GM12878 (cell line): ENCODE measurements at regions not wholly inside any gene's neighbourhood (a gene's known extent, or its start where the extent isn't known, plus 50 kb on each side); places are given as distances from the start of the nearest gene placed in this dataset.

Source experiments
- ATAC-seq: fragments of 200-7000 bp; cut with Tn5 transposase; 3 replicates; pipeline ENCODE4 v1.9.1; 2020; ENCODE audit warnings: mild to moderate bottlenecking, moderate library complexity
- BruUV-seq: library from RNA; stranded (reverse); fragments of 400-500 nt; replicated peaks from 2 replicates; lab custom pipeline; 2021; lab: Mats Ljungman, UMichigan
- CTCF ChIA-PET: fragments of 300-600 bp; sonication (Branson Sonifier 250); formaldehyde crosslinking; extraction: SDS; loops from one replicate; lab custom pipeline; 2021; ENCODE audit warnings: inconsistent platforms; lab: Yijun Ruan, JAX
- POLR2A ChIA-PET: fragments of 350-600 bp; formaldehyde crosslinking; extraction: SDS; loops from one replicate; lab custom pipeline; 2021; ENCODE audit warnings: inconsistent platforms; lab: Charles Lee
- RAD21 ChIA-PET: fragments of 300-600 bp; sonication (Branson Sonifier 250); formaldehyde crosslinking; loops from one replicate; lab custom pipeline; 2023; ENCODE audit warnings: antibody characterized with exemption; ENCODE audit not compliant: unreplicated experiment; lab: Charles Lee
- SMC1A ChIA-PET: fragments of 300-600 bp; sonication (Branson Sonifier 250); formaldehyde crosslinking; loops from one replicate; lab custom pipeline; 2023; ENCODE audit not compliant: unreplicated experiment, uncharacterized antibody; lab: Charles Lee
- DNase-seq: peaks from one replicate; pipeline ENCODE4 v3.0.0-alpha.2; 2011; ENCODE audit warnings: low read depth, low spot score
- FAIRE-seq: peaks from 3 replicates; lab custom pipeline; 2011; peaks lifted over from hg19 to GRCh38; lab: Jason Lieb, UNC
- H2AFZ ChIP-seq: 2 replicates; pipeline ENCODE4 v1.6.0; 2011; ENCODE audit warnings: low read depth, low read length, control low read depth; ENCODE audit not compliant: control insufficient read depth
- H3K27ac ChIP-seq: 2 replicates; pipeline ENCODE4 v1.5.1; 2011; ENCODE audit warnings: control low read depth; ENCODE audit not compliant: control insufficient read depth, insufficient read depth
- H3K27me3 ChIP-seq, 2 experiments: replicated peaks in 1 of 2; 2 replicates each; pipeline versions ENCODE4 v1.6.0 to v1.6.1; 2011; ENCODE audit warnings: low read length in 1 of 2; ENCODE audit not compliant: control insufficient read depth in 2 of 2, insufficient read depth in 2 of 2
- H3K36me3 ChIP-seq, 2 experiments: 2 replicates each; pipeline ENCODE4 v1.5.1; 2011; ENCODE audit warnings: low read length in 1 of 2; ENCODE audit not compliant: control insufficient read depth in 2 of 2, insufficient read depth in 2 of 2
- H3K4me1 ChIP-seq: 2 replicates; pipeline ENCODE4 v1.6.1; 2011; ENCODE audit warnings: mild to moderate bottlenecking, low read length, moderate library complexity, mixed read lengths; ENCODE audit not compliant: control insufficient read depth, insufficient read depth
- H3K4me2 ChIP-seq: 2 replicates; pipeline ENCODE4 v1.6.0; 2011; ENCODE audit warnings: control low read depth; ENCODE audit not compliant: control insufficient read depth, insufficient read depth
- H3K4me3 ChIP-seq: fragments of 200-600 bp; sonication (generic); 2 replicates; pipeline ENCODE4 v1.5.1; 2016
- H3K79me2 ChIP-seq: 2 replicates; pipeline ENCODE4 v1.6.0; 2011; ENCODE audit warnings: low read length; ENCODE audit not compliant: control insufficient read depth, insufficient read depth
- H3K9ac ChIP-seq: 2 replicates; pipeline ENCODE4 v1.8.0; 2011; ENCODE audit warnings: low read length, control low read depth, mixed read lengths; ENCODE audit not compliant: control insufficient read depth, insufficient read depth
- H3K9me3 ChIP-seq: replicated peaks from 3 replicates; pipeline ENCODE4 v1.5.1; 2011; ENCODE audit warnings: mild to moderate bottlenecking, low read length; ENCODE audit not compliant: control insufficient read depth, insufficient read depth
- H4K20me1 ChIP-seq: 2 replicates; pipeline ENCODE4 v1.6.0; 2011; ENCODE audit not compliant: control insufficient read depth, insufficient read depth
- CREB1 ChIP-seq: IDR thresholded peaks from 2 replicates; pipeline ENCODE4 v1.6.1; 2012; ENCODE audit warnings: low read depth, mild to moderate bottlenecking, inconsistent platforms
- ESRRA ChIP-seq: IDR thresholded peaks from 2 replicates; pipeline ENCODE4 v1.6.1; 2012; ENCODE audit warnings: mild to moderate bottlenecking, low read length, improper control_type of control experiment
- GATAD2B ChIP-seq: fragments of 450-650 bp; conservative IDR thresholded peaks from 2 replicates; pipeline ENCODE4 v1.6.1; 2017; ENCODE audit warnings: low read depth, mild to moderate bottlenecking, moderate library complexity
- HCFC1 ChIP-seq: fragments of 150-350 bp; IDR thresholded peaks from 2 replicates; pipeline ENCODE4 v1.6.1; 2014; ENCODE audit warnings: low read length
- NR2C1 ChIP-seq: fragments of 450-650 bp; IDR thresholded peaks from 2 replicates; pipeline ENCODE4 v1.6.1; 2017; ENCODE audit warnings: antibody characterized with exemption, mild to moderate bottlenecking, moderate library complexity
- SMARCA5 ChIP-seq: fragments of 450-650 bp; IDR thresholded peaks from 2 replicates; pipeline ENCODE4 v1.6.1; 2017; ENCODE audit warnings: mild to moderate bottlenecking
- WGBS: methylation state at CpG from one replicate; pipeline ENCODE4 v1.1.6; 2016; ENCODE audit warnings: low lambda C conversion rate; ENCODE audit not compliant: insufficient replicate concordance, insufficient coverage; ENCODE audit errors: missing lambda C conversion rate; 5-methylcytosine and 5-hydroxymethylcytosine counted together
- in situ Hi-C: fragments of 300-500 bp; cut with MboI; formaldehyde crosslinking; loops from 9 replicates; pipeline ENCODE4 v1.14.3; 2018; ENCODE audit warnings: mixed read lengths
- intact Hi-C: fragments of 100-400 bp; cut with micrococcal nuclease; formaldehyde crosslinking; loops from one replicate; pipeline ENCODE4 v1.14.2; 2022; ENCODE audit not compliant: unreplicated experiment
- TF ChIP-seq, protein P1 (sequence below): IDR thresholded peaks from 2 replicates; pipeline ENCODE4 v1.6.1; 2011; ENCODE audit warnings: borderline replicate concordance, low read depth, mild to moderate bottlenecking, moderate library complexity, mixed read lengths, low read length; ENCODE audit not compliant: insufficient read depth; ENCODE audit errors: extremely low read length
- TF ChIP-seq, protein P2 (sequence below): IDR thresholded peaks from 2 replicates; pipeline ENCODE4 v1.6.1; 2011; ENCODE audit warnings: mild to moderate bottlenecking, low read depth, low read length, moderate library complexity; ENCODE audit not compliant: insufficient replicate concordance
- TF ChIP-seq, protein P3 (sequence below): fragments of 450-650 bp; formaldehyde crosslinking; IDR thresholded peaks from 2 replicates; pipeline ENCODE4 v1.4.0; 2022; ENCODE audit warnings: mild to moderate bottlenecking, moderate library complexity
- TF ChIP-seq, protein P4 (sequence below): fragments of 450-650 bp; IDR thresholded peaks from 2 replicates; pipeline ENCODE4 v1.6.1; 2017; ENCODE audit warnings: mild to moderate bottlenecking, moderate library complexity
- TF ChIP-seq, protein P5 (sequence below): fragments of 450-650 bp; conservative IDR thresholded peaks from 2 replicates; pipeline ENCODE4 v1.6.1; 2017; ENCODE audit warnings: mild to moderate bottlenecking, moderate library complexity

DNA sequence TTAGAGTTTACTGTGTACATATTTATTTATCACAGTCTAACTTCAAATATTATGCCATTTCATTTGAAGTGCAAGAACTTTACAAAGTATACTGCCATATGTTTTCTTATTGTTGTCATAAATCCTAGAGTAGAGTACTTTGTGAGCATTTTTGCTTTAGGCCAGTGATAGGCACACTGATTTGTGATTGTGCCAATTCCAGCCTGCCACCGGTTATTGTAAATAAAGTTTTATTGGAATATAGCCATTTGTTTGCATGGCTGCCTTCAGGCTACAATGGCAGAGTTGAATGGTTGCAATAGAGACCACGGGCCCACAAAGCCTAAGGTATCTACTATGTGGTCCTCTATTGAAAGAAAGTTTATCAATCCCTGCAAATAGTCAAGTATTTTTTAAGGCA is 175.8 kb upstream of the GALNT2 start:
- Histone ChIP-seq H3K4me2 (no peak overlapping the region), H3K79me2 (no peaks in the 10 kb centered on the region), H3K9ac (no peak overlapping the region), H3K27ac (no peak overlapping the region), H3K27me3 (peaks cover 0 to 4% of the 10 kb centered on the region in 2 experiments; a peak in 3 of 4 replicates), H4K20me1 (no peaks in the 10 kb centered on the region), H2AFZ (no peak overlapping the region), H3K36me3 (no peaks in the 10 kb centered on the region), H3K9me3 (no peaks in the 10 kb centered on the region), H3K4me3 (no peak overlapping the region), H3K4me1 (no peaks in the 10 kb centered on the region)
- WGBS: 50% methylated on average over 2 of the region's 2 CpGs
- FAIRE-seq (no peak), DNase-seq (no peak), ATAC-seq (no peak)
- TF ChIP-seq, protein P1, sequence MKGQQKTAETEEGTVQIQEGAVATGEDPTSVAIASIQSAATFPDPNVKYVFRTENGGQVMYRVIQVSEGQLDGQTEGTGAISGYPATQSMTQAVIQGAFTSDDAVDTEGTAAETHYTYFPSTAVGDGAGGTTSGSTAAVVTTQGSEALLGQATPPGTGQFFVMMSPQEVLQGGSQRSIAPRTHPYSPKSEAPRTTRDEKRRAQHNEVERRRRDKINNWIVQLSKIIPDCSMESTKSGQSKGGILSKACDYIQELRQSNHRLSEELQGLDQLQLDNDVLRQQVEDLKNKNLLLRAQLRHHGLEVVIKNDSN: no peak
- TF ChIP-seq, protein P2, sequence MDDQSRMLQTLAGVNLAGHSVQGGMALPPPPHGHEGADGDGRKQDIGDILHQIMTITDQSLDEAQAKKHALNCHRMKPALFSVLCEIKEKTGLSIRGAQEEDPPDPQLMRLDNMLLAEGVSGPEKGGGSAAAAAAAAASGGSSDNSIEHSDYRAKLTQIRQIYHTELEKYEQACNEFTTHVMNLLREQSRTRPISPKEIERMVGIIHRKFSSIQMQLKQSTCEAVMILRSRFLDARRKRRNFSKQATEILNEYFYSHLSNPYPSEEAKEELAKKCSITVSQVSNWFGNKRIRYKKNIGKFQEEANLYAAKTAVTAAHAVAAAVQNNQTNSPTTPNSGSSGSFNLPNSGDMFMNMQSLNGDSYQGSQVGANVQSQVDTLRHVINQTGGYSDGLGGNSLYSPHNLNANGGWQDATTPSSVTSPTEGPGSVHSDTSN: no peak
- TF ChIP-seq, protein P3, sequence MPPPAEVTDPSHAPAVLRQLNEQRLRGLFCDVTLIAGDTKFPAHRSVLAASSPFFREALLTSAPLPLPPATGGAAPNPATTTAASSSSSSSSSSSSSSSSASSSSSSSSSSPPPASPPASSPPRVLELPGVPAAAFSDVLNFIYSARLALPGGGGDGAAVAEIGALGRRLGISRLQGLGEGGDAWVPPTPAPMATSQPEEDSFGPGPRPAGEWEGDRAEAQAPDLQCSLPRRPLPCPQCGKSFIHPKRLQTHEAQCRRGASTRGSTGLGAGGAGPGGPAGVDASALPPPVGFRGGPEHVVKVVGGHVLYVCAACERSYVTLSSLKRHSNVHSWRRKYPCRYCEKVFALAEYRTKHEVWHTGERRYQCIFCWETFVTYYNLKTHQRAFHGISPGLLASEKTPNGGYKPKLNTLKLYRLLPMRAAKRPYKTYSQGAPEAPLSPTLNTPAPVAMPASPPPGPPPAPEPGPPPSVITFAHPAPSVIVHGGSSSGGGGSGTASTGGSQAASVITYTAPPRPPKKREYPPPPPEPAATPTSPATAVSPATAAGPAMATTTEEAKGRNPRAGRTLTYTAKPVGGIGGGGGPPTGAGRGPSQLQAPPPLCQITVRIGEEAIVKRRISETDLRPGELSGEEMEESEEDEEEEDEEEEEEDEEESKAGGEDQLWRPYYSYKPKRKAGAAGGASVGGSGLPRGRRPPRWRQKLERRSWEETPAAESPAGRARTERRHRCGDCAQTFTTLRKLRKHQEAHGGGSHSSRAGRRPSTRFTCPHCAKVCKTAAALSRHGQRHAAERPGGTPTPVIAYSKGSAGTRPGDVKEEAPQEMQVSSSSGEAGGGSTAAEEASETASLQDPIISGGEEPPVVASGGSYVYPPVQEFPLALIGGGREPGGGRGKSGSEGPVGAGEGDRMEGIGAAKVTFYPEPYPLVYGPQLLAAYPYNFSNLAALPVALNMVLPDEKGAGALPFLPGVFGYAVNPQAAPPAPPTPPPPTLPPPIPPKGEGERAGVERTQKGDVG: no peak
- TF ChIP-seq, protein P4, sequence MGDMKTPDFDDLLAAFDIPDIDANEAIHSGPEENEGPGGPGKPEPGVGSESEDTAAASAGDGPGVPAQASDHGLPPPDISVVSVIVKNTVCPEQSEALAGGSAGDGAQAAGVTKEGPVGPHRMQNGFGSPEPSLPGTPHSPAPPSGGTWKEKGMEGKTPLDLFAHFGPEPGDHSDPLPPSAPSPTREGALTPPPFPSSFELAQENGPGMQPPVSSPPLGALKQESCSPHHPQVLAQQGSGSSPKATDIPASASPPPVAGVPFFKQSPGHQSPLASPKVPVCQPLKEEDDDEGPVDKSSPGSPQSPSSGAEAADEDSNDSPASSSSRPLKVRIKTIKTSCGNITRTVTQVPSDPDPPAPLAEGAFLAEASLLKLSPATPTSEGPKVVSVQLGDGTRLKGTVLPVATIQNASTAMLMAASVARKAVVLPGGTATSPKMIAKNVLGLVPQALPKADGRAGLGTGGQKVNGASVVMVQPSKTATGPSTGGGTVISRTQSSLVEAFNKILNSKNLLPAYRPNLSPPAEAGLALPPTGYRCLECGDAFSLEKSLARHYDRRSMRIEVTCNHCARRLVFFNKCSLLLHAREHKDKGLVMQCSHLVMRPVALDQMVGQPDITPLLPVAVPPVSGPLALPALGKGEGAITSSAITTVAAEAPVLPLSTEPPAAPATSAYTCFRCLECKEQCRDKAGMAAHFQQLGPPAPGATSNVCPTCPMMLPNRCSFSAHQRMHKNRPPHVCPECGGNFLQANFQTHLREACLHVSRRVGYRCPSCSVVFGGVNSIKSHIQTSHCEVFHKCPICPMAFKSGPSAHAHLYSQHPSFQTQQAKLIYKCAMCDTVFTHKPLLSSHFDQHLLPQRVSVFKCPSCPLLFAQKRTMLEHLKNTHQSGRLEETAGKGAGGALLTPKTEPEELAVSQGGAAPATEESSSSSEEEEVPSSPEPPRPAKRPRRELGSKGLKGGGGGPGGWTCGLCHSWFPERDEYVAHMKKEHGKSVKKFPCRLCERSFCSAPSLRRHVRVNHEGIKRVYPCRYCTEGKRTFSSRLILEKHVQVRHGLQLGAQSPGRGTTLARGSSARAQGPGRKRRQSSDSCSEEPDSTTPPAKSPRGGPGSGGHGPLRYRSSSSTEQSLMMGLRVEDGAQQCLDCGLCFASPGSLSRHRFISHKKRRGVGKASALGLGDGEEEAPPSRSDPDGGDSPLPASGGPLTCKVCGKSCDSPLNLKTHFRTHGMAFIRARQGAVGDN: no peak
- TF ChIP-seq GATAD2B (no peak), ESRRA (no peak), SMARCA5 (no peak), NR2C1 (no peak), HCFC1 (no peak), CREB1 (no peak)
- TF ChIP-seq, protein P5, sequence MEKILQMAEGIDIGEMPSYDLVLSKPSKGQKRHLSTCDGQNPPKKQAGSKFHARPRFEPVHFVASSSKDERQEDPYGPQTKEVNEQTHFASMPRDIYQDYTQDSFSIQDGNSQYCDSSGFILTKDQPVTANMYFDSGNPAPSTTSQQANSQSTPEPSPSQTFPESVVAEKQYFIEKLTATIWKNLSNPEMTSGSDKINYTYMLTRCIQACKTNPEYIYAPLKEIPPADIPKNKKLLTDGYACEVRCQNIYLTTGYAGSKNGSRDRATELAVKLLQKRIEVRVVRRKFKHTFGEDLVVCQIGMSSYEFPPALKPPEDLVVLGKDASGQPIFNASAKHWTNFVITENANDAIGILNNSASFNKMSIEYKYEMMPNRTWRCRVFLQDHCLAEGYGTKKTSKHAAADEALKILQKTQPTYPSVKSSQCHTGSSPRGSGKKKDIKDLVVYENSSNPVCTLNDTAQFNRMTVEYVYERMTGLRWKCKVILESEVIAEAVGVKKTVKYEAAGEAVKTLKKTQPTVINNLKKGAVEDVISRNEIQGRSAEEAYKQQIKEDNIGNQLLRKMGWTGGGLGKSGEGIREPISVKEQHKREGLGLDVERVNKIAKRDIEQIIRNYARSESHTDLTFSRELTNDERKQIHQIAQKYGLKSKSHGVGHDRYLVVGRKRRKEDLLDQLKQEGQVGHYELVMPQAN: no peak
- intact Hi-C loops (no loop called here), in situ Hi-C loops (no loop called here)
- ChIA-PET RAD21 (no interaction called here), SMC1A (interaction anchor here (2.5 kb wide), 1 partner anchor 7 kb away, joined by 9 read pairs; no protein-coding TSS in a partner anchor), POLR2A (no interaction called here), CTCF (no interaction called here)
- no TSS peak for BruUV-seq
